ENCODE measurements at regions not wholly inside any gene's neighbourhood (a gene's known extent, or its start where the extent isn't known, plus 50 kb on each side); places are given as distances from the start of the nearest gene placed in this dataset.

- Histone ChIP-seq H3K27ac (no peak overlapping the region), H3K4me3 (no peak overlapping the region), H3K9me3 (no peaks in the 10 kb centered on the region), H3K36me3 (no peaks in the 10 kb centered on the region), H3K4me1 (no peaks in the 10 kb centered on the region), H3K27me3 (ENCODE audit: low read depth) (no peaks in the 10 kb centered on the region)
- no peak for ATAC-seq
- DNase-seq = no peak
- TF ChIP-seq CTCF (IDR thresholded peaks at IDR 0.05) = no peak
- intact Hi-C loops (cut with DNase I) = no loop called here
Observed at GRCh38 chr7:53596230-53596629, 560.8 kb downstream of the POM121L12 start.

GRCh38 chr7:53600296-53600695, 564.9 kb downstream of the POM121L12 start:
- intact Hi-C loops (cut with DNase I) = no loop called here
- no peak for ATAC-seq

GRCh38 chr7:53602817-53603418, 567.5 kb downstream of the POM121L12 start:
- intact Hi-C loops (cut with DNase I) = no loop called here
- no peaks in the 10 kb centered on the region for H3K4me1 ChIP-seq
- ATAC-seq (peak in 1 of 2 donors; percentile 30), DNase-seq (no peak)
- no peak overlapping the region for H3K4me3 ChIP-seq
- no peaks in the 10 kb centered on the region for H3K27me3 ChIP-seq (ENCODE audit: low read depth)
- H3K36me3 ChIP-seq = no peaks in the 10 kb centered on the region
- TF ChIP-seq CTCF (IDR thresholded peaks at IDR 0.05) = no peak
- H3K9me3 ChIP-seq = no peaks in the 10 kb centered on the region
- H3K27ac ChIP-seq = no peak overlapping the region

More at GRCh38 chr7:53600296-53600695, 564.9 kb downstream of the POM121L12 start:
- H3K4me3 ChIP-seq = no peak overlapping the region
- H3K9me3 ChIP-seq = no peaks in the 10 kb centered on the region
- no peak for DNase-seq
- no peaks in the 10 kb centered on the region for H3K4me1 ChIP-seq
- H3K27ac ChIP-seq = no peak overlapping the region
- TF ChIP-seq CTCF (IDR thresholded peaks at IDR 0.05) = no peak
- no peaks in the 10 kb centered on the region for H3K27me3 ChIP-seq (ENCODE audit: low read depth)
- H3K36me3 ChIP-seq = no peaks in the 10 kb centered on the region

GRCh38 chr7:53603461-53603860, 568.0 kb downstream of the POM121L12 start:
- no peak for DNase-seq
- Histone ChIP-seq H3K27ac (no peak overlapping the region), H3K4me3 (no peak overlapping the region), H3K4me1 (no peaks in the 10 kb centered on the region), H3K27me3 (ENCODE audit: low read depth) (no peaks in the 10 kb centered on the region), H3K9me3 (no peaks in the 10 kb centered on the region), H3K36me3 (no peaks in the 10 kb centered on the region)
- intact Hi-C loops (cut with DNase I) = no loop called here
- peak in 1 of 2 donors; percentile 21 for ATAC-seq
- TF ChIP-seq CTCF (IDR thresholded peaks at IDR 0.05) = no peak

- Histone ChIP-seq H3K27me3 (ENCODE audit: low read depth) (no peaks in the 10 kb centered on the region), H3K4me1 (no peaks in the 10 kb centered on the region), H3K27ac (no peak overlapping the region), H3K9me3 (no peaks in the 10 kb centered on the region), H3K36me3 (no peaks in the 10 kb centered on the region), H3K4me3 (no peak overlapping the region)
- intact Hi-C loops (cut with DNase I) = no loop called here
- ATAC-seq (no peak), DNase-seq (no peak)
- no peak for TF ChIP-seq CTCF (IDR thresholded peaks at IDR 0.05)
Observed at GRCh38 chr7:53604201-53604600, 568.8 kb downstream of the POM121L12 start.
